ENCODE measurements at regions not wholly inside any gene's neighbourhood (a gene's known extent, or its start where the extent isn't known, plus 50 kb on each side); places are given as distances from the start of the nearest gene placed in this dataset.

DNA sequence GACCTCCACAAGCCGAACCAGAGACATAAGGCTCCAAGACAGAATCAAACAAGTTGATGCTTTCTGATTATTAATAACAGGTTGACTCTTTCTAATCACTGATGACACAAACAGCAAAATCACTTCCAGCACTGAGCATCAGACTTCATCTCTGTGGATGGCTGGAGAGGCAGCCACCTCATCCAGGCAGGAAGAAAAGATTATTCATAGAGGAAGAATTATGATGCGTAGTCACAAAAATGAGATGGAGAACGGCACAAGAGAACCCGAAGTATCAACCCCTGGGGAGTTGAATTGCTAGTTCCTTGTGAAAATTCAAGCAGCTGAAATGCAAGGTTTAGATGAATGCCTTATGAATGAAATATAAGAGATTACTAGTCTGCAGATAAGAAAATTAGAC lies 49.9 kb upstream of the LMCD1 start:
- Histone ChIP-seq H3K27me3 (ENCODE audit: control insufficient read depth in 1 of 2, insufficient read depth in 2 of 2, low read length in 2 of 2) (peaks cover 0 to 3% of the 10 kb centered on the region in 2 experiments), H3K4me1 (ENCODE audit: insufficient read depth, low read length) (no peaks in the 10 kb centered on the region), H3K9me3 (ENCODE audit: control insufficient read depth in 1 of 2, insufficient read depth in 1 of 2, low read length in 2 of 2) (no peaks in the 10 kb centered on the region), H3K4me3 (ENCODE audit: low read length) (no peak overlapping the region), H3K36me3 (ENCODE audit: insufficient read depth, low read length) (no peaks in the 10 kb centered on the region), H3K27ac (ENCODE audit: low read depth in 1 of 2, low read length in 2 of 2) (no peak overlapping the region)
- Mint-ChIP-seq H3K4me1 (ENCODE audit: low read depth) (no peaks in the 10 kb centered on the region), H3K4me3 (no peak overlapping the region), H3K27ac (no peak overlapping the region), H3K27me3 (peaks cover 17% of the 10 kb centered on the region), H3K9me3 (no peaks in the 10 kb centered on the region), H3K36me3 (ENCODE audit: low read depth) (no peaks in the 10 kb centered on the region)
- ATAC-seq (ENCODE audit: poor library complexity) (no peak), DNase-seq (no peak)
- TF ChIP-seq, protein P1, sequence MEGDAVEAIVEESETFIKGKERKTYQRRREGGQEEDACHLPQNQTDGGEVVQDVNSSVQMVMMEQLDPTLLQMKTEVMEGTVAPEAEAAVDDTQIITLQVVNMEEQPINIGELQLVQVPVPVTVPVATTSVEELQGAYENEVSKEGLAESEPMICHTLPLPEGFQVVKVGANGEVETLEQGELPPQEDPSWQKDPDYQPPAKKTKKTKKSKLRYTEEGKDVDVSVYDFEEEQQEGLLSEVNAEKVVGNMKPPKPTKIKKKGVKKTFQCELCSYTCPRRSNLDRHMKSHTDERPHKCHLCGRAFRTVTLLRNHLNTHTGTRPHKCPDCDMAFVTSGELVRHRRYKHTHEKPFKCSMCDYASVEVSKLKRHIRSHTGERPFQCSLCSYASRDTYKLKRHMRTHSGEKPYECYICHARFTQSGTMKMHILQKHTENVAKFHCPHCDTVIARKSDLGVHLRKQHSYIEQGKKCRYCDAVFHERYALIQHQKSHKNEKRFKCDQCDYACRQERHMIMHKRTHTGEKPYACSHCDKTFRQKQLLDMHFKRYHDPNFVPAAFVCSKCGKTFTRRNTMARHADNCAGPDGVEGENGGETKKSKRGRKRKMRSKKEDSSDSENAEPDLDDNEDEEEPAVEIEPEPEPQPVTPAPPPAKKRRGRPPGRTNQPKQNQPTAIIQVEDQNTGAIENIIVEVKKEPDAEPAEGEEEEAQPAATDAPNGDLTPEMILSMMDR (IDR thresholded peaks at IDR 0.05) = no peak
- CTCF ChIA-PET = no interaction called here
- POLR2A ChIA-PET = no interaction called here
- intact Hi-C loops (cut with DNase I, micrococcal nuclease) = no loop called here

Measured in CD4-positive, alpha-beta T cell (primary cell).